ENCODE measurements at regions not wholly inside any gene's neighbourhood (a gene's known extent, or its start where the extent isn't known, plus 50 kb on each side); places are given as distances from the start of the nearest gene placed in this dataset.

GRCh38 chr22:27671413-27671935 lies 130.1 kb downstream of the MN1 start:
- TF ChIP-seq CTCF (IDR thresholded peaks at IDR 0.05) (no peak), POLR2AphosphoS5 (IDR thresholded peaks at IDR 0.05; ENCODE audit: insufficient read depth in 1 of 2, low read depth in 1 of 2) (no peak), POLR2A (IDR thresholded peaks at IDR 0.05) (no peak)

All from vagina (tissue), 2 donors.